K562 (cell line): ENCODE measurements at regions not wholly inside any gene's neighbourhood (a gene's known extent, or its start where the extent isn't known, plus 50 kb on each side); places are given as distances from the start of the nearest gene placed in this dataset.

Experiments
- ARID1B ChIP-seq: fragments of 450-650 bp; IDR thresholded peaks from 2 replicates; pipeline ENCODE4 v1.6.1; 2016; ENCODE audit warnings: antibody characterized with exemption, mild to moderate bottlenecking, inconsistent platforms
- CBX1 ChIP-seq: sonication (generic); IDR thresholded peaks from 2 replicates; pipeline ENCODE4 v1.6.1; 2016; ENCODE audit warnings: antibody characterized with exemption, low read depth, mild to moderate bottlenecking
- CREB1 ChIP-seq, 2 experiments: sonication (generic) in 1 of 2; formaldehyde crosslinking in 1 of 2; IDR thresholded peaks; 2 replicates each; pipeline versions ENCODE4 v1.6.1 to v1.8.0; 2012 to 2022; ENCODE audit warnings: inconsistent platforms in 1 of 2, mild to moderate bottlenecking in 1 of 2, missing genetic modification reagents in 1 of 2, moderate library complexity in 1 of 2
- DLX4 ChIP-seq: fragments of 250-450 bp; sonication (Bioruptor Pico); IDR thresholded peaks from 2 replicates; pipeline ENCODE4 v1.6.1; 2021; ENCODE audit warnings: mild to moderate bottlenecking
- ERF ChIP-seq: fragments of 450-650 bp; formaldehyde crosslinking; IDR thresholded peaks from 2 replicates; pipeline ENCODE4 v1.4.0; 2020; ENCODE audit warnings: mild to moderate bottlenecking, mixed read lengths
- ESRRA ChIP-seq: fragments of 450-650 bp; IDR thresholded peaks from 2 replicates; pipeline ENCODE4 v1.6.1; 2014; ENCODE audit warnings: low read depth, mild to moderate bottlenecking, moderate library complexity, borderline replicate concordance
- GTF2E2 ChIP-seq: fragments of 200-800 bp; sonication (Bioruptor generic); IDR thresholded peaks from 2 replicates; pipeline ENCODE4 v1.6.1; 2016; ENCODE audit warnings: missing genetic modification characterization, missing compliant biosample characterization
- GTF2F1 ChIP-seq: IDR thresholded peaks from 2 replicates; pipeline ENCODE4 v1.6.1; 2011; ENCODE audit warnings: low read depth, low read length, improper control_type of control experiment
- HMGXB4 ChIP-seq: sonication (generic); formaldehyde crosslinking; IDR thresholded peaks from 2 replicates; pipeline ENCODE4 v1.8.1; 2023; ENCODE audit warnings: mild to moderate bottlenecking, missing genetic modification reagents
- ILF3 ChIP-seq: fragments of 450-650 bp; IDR thresholded peaks from 2 replicates; pipeline ENCODE4 v1.6.1; 2018; ENCODE audit warnings: antibody characterized with exemption, mild to moderate bottlenecking, moderate library complexity, borderline replicate concordance
- JUN ChIP-seq, 2 experiments: sonication (generic) in 1 of 2; formaldehyde crosslinking in 1 of 2; IDR thresholded peaks; 2 replicates each; pipeline versions ENCODE4 v1.6.1 to v1.8.0; 2012 to 2022; ENCODE audit warnings: borderline replicate concordance in 2 of 2, mild to moderate bottlenecking in 2 of 2, improper control_type of control experiment in 1 of 2, low read depth in 1 of 2, low read length in 1 of 2, missing genetic modification reagents in 1 of 2
- JUNB ChIP-seq: fragments of 450-650 bp; formaldehyde crosslinking; conservative IDR thresholded peaks from 2 replicates; pipeline ENCODE4 v1.4.0; 2020; ENCODE audit warnings: mild to moderate bottlenecking
- MBD2 ChIP-seq: sonication (generic); IDR thresholded peaks from 2 replicates; pipeline ENCODE4 v1.6.1; 2016; ENCODE audit warnings: low read depth, borderline replicate concordance
- MEIS2 ChIP-seq: fragments of 450-650 bp; IDR thresholded peaks from 2 replicates; pipeline ENCODE4 v1.6.1; 2014; ENCODE audit warnings: mild to moderate bottlenecking; ENCODE audit not compliant: partially characterized antibody
- RBM17 ChIP-seq: fragments of 200-400 bp; formaldehyde crosslinking; IDR thresholded peaks from 2 replicates; pipeline ENCODE4 v1.6.1; 2017; ENCODE audit warnings: low read depth, mild to moderate bottlenecking, low read length, borderline replicate concordance
- SAP30 ChIP-seq: fragments of 200-600 bp; sonication (generic); IDR thresholded peaks from 2 replicates; pipeline ENCODE4 v1.6.1; 2012; ENCODE audit warnings: borderline replicate concordance, low read depth, mild to moderate bottlenecking, moderate library complexity, low read length, control low read depth, inconsistent platforms; ENCODE audit not compliant: insufficient read depth, poor library complexity, severe bottlenecking
- SMAD4 ChIP-seq: fragments of 250-450 bp; sonication (Bioruptor Pico); conservative IDR thresholded peaks from 2 replicates; pipeline ENCODE4 v1.8.0; 2021; ENCODE audit warnings: inconsistent platforms, mild to moderate bottlenecking, moderate library complexity
- SMARCA4 ChIP-seq: fragments of 450-650 bp; IDR thresholded peaks from 2 replicates; pipeline ENCODE4 v1.6.1; 2016
- SMARCC2 ChIP-seq: fragments of 450-650 bp; IDR thresholded peaks from 2 replicates; pipeline ENCODE4 v1.6.1; 2017; ENCODE audit warnings: antibody characterized with exemption, moderate library complexity, mild to moderate bottlenecking, low read depth
- TAF7 ChIP-seq: fragments of 450-650 bp; IDR thresholded peaks from 2 replicates; pipeline ENCODE4 v1.6.1; 2016; ENCODE audit warnings: missing genetic modification characterization, missing compliant biosample characterization
- ZBTB9 ChIP-seq: fragments of 450-650 bp; formaldehyde crosslinking; IDR thresholded peaks from 2 replicates; pipeline ENCODE4 v1.4.0; 2020; ENCODE audit warnings: mild to moderate bottlenecking, moderate library complexity
- ZNF217 ChIP-seq: sonication (generic); formaldehyde crosslinking; IDR thresholded peaks from 2 replicates; pipeline ENCODE4 v1.8.0; 2022; ENCODE audit warnings: mild to moderate bottlenecking, missing genetic modification reagents
- ZNF436 ChIP-seq: fragments of 250-450, 450-650 bp; sonication (Bioruptor Pico); formaldehyde crosslinking; IDR thresholded peaks from 2 replicates; pipeline ENCODE4 v1.7.0; 2020; ENCODE audit warnings: mild to moderate bottlenecking

GRCh38 chr7:32670110-32671025 is 175.1 kb downstream of the AVL9 start (continued):
- no peak for TF ChIP-seq CBX1
- peak; percentile 21 for TF ChIP-seq MEIS2
- peak; percentile 54; the same call in 1 of the 2 replicates for TF ChIP-seq MBD2
- no peak for TF ChIP-seq ZNF436
- 0 out of 2 replicates have a peak, but pooled peaks have one; percentile 14 for TF ChIP-seq CREB1 (IDR thresholded peaks at IDR 0.05)
- no peak for TF ChIP-seq CREB1 (CRISPR knock-in tag; IDR thresholded peaks at IDR 0.05)
- no peak for TF ChIP-seq TAF7
- TF ChIP-seq ERF (CRISPR knock-in tag): no peak
- TF ChIP-seq ARID1B: peak; percentile 50
- TF ChIP-seq JUN (IDR thresholded peaks at IDR 0.05; ENCODE audit: borderline replicate concordance, low read depth, low read length): peak; percentile 90
- no peak for TF ChIP-seq JUN (CRISPR knock-in tag; IDR thresholded peaks at IDR 0.05; ENCODE audit: borderline replicate concordance)
- TF ChIP-seq SMARCC2: peak; percentile 58; the same call in 1 of the 2 replicates
- TF ChIP-seq ZBTB9 (CRISPR knock-in tag): no peak
- no peak for TF ChIP-seq RBM17
- TF ChIP-seq ZNF217 (CRISPR knock-in tag): no peak
- no peak for TF ChIP-seq HMGXB4 (CRISPR knock-in tag)
- no peak for TF ChIP-seq ESRRA
- peak; percentile 47; the same call in 1 of the 2 replicates for TF ChIP-seq SMARCA4
- TF ChIP-seq ILF3: no peak
- TF ChIP-seq GTF2F1: no peak
- no peak for TF ChIP-seq SAP30
- no peak for TF ChIP-seq DLX4 (CRISPR knock-in tag)
- no peak for TF ChIP-seq SMAD4 (CRISPR knock-in tag)
- no peak for TF ChIP-seq JUNB (CRISPR knock-in tag)
- no peak for TF ChIP-seq GTF2E2
